Head of caudate nucleus (tissue), 42 donors: ENCODE measurements at regions not wholly inside any gene's neighbourhood (a gene's known extent, or its start where the extent isn't known, plus 50 kb on each side); places are given as distances from the start of the nearest gene placed in this dataset.
"Not testable (repeated sequence)": the region's sequence is repeated elsewhere in the genome, so short reads cannot be mapped to it uniquely, and the experiment has no call there.

Source experiments
- DNase-seq, 42 donors: peaks; one replicate each; pipeline versions ENCODE4 v3.0.0 to v3.0.0-alpha.2; 2020 to 2021; ENCODE audit warnings: mixed read lengths in 7 of 42
- intact Hi-C: fragments of 100-400 bp; cut with DNase I; formaldehyde crosslinking; loops from one replicate; pipeline ENCODE4 v1.15.0; 2022

DNA sequence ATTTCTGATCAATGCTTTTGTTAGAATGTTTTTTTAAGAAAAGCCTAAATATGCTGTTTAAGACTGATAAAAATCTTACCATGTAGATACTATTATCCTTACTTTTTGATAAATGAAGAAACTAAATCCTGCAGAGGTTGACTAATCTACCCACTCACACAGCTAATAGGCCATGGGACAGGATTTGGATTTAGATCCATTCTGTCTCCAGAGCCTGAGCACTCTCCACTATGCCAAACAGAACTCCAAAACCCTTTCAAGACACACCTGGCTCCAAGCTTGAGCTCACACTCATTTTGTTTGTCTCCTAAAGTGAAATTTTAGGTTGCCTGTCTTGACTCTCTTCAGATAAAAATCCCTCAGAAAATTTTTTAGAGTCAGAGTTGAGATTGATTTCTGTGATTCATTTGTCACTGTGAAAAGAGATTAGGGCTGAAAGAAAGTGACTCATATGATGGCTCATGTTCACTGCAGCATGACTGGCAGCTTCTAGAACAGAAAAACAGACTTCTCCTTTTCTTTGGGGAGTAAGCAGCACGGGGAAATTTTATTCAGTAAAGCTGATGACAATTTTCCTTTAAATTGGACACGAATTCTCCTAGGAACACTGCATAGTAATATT lies 132.3 kb upstream of the POT1 start:
- intact Hi-C loops: no loop called here
- DNase-seq: peak in 19 of 42 donors; percentile 12 to 63 (median 33)

DNA sequence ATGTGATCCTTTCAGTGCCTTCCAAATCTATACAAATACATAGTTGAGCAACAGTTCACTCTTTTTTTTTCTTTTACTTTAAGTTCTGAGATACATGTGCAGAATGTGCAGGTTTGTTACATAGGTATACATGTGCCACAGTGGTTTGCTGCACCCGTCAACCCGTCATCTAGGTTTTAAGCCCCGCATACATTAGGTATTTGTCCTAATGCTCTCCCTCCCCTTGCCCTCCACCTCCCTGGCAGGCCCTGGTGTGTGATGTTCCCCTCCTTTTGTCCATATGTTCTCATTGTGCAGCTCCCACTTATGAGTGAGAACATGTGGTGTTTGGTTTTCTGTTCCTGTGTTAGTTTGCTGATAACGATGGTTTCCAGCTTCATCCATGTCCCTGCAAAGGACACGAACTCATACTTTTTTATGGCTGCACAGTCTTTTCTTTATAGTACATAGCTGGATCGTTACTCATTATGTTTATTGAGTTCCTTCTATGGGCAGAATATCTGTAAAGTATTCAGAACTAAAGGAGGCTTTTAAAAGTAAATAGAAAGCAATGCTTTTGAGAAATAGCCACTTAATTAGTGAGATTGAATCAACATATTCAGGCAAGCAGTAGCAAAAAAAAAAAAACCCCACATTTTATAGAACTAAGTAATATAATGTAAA lies 131.6 kb upstream of the POT1 start:
- DNase-seq: peak in 1 of 42 donors; percentile 10
- intact Hi-C loops: not testable (repeated sequence)

DNA sequence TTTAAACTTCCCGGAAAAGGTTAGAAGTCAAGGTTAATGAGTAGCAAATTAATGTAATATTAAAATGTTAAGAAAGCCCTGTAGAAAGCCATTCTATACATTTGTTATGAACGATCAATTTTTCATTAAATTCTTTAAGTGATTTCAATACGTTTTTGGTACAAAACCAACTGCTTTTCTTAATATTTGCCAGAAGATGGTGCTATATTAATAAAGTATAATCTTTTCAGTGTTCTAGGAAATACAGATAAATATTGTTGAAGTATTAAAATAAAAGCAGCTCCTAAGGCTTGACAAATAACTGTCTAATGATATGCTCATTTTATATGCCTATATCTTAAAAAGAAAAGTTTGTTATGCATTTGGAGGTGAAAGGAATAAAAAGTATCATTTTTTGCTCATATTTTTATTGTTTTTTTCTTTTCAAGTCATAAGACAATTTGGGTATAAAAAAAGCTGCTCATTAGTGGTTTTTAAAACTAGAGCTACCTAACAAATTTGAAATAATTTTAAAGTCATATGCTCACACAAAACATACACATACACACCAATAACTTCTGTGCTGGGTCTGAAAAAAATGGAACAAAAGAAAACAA lies 130.3 kb upstream of the POT1 start:
- intact Hi-C loops: loop anchor here (10.0 kb wide), 1 partner anchor 605 kb away; no protein-coding TSS in a partner anchor
- no peak for DNase-seq

DNA sequence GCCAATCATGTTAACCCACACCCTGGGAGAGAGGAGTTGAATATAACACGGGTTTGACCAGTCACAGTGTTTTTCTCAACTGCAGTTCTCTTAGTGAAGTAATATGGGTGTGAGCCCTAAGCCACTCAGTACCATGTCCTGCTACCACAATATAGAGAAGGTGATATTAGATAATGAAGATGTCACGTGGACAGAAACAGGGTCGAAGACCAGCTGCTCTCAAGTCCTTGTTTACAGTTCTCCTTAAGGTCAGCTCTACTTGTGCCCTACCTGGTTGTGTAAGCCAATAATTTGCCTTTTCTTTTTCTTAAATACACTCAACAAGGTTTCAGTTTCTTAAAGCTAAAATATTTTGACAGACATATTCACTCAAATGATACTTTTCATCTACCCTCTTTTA lies 128.3 kb upstream of the POT1 start:
- DNase-seq: no peak
- intact Hi-C loops: loop anchor here (10.0 kb wide), 1 partner anchor 607 kb away; no protein-coding TSS in a partner anchor

DNA sequence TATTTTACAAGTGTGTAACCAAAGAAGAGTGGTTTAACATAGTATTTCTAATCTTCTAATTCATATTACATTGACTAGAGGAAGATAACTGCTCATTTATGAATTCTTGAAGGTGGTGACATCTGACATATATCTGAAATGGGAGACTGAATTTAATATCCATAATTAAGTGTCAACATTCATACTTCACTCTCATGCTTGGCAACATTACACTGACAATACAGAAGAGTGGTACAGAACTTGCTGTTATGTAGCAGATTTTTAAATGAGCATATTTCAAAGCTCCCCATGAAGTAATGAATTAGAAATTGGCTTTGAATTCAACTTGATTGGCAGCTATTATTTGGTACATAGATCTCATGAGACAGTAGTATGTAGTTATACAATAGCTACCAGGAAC lies 125.8 kb upstream of the POT1 start:
- no peak for DNase-seq
- intact Hi-C loops: loop anchor here (10.0 kb wide), 1 partner anchor 609 kb away; no protein-coding TSS in a partner anchor

DNA sequence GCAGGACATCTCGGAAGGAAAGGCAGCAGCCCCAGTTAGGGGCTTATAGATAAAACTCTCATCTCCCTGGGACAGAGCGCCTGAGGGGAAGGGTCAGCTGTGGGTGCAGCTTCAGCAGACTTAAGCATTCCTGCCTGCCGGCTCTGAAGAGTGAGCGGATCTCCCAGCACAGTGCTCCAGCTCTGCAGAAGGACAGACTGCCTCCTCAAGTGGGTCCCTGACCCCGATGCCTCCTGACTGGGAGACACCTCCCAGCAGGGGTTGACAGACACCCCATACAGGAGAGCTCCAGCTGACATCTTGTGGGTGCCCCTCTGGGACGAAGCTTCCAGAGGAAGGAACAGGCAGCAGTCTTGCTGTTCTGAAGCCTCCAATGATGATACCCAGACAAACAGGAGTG lies 117.1 kb upstream of the POT1 start:
- intact Hi-C loops: no loop called here
- no peak for DNase-seq

DNA sequence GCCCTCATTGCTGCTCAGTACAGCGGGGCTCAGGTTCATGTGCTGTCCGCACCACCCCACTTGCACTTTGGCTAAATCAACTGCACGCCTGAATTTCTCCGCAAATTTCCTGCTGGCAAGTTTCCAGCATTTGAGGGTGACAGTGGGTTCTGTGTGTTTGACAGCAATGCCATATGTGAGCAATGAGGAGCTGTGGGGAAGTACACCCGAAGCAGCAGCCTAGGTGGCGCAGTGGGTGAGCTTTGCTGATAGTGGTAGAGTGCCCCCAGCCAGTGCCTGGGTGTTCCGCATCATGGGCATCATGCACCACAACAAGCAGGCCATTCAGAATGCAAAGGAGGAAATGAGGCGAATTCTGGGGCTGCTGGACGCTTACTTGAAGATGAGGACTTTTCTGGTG lies 103.9 kb upstream of the POT1 start:
- no peak for DNase-seq
- intact Hi-C loops: no loop called here

DNA sequence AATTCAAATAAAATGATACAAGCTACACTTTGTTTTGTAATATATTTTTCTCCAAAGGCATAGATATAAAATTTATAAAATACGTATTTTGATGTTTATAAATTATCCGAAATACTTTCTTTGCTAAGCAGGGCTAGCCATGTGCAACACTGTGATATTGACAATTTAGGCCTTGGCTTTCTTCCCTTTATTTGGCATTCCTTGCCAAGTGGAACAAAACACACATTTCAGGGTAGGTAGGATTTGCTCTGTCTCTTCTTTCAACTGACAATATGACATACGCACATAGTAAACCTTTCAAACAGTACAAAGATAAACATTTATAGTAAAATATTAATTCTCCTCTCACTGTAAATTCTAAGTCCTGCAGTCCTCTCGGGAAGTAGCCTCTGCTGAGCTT lies 103.3 kb upstream of the POT1 start:
- intact Hi-C loops: no loop called here
- no peak for DNase-seq

DNA sequence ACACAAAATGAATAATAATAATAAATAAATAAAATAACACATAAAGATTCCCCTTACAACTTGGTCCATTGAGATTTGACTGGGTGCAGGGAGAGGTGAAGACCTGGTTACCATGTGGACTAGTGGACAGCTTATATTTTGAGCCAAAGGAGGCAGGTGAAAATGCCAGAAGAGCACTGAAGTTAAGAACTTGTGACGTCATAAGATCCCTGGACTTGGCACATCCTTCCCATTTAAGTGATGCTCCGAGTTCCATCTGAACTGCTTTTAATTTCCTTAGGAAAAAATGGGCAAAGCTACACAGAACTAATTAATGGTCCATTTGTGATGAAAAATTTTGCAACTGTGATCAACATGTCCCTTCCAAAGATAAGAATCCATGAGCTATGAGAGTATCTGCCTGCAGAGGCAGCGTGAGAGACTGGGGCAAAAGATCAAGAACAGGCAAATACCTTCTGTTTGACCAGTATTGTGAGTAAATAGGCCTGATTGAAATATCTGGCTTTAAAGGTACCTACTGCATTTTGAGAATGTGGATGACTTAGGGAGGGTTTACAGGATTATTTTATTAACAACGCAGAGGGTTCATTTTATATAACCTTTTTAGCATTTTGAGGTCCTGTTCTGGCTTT lies 101.2 kb upstream of the POT1 start:
- intact Hi-C loops: no loop called here
- DNase-seq: no peak

DNA sequence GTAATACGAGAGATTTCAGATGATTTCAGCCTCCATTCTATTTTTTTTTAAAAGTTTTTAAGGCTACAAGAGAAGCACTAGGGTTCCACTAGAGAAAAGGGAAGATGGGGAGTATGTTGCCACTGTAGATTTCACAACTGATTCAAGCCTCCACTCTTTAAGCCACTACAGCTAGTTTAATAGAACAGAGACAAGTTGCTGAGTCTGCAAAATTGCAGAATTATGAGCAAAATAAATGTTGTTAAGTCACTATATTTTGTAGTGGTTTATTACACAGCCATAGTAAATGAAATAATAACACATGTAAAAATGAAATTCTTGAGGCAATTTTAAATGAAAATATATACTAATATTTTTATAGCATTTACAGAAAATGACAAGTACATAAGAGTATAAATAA lies 96.0 kb upstream of the POT1 start:
- intact Hi-C loops: no loop called here
- DNase-seq: no peak

DNA sequence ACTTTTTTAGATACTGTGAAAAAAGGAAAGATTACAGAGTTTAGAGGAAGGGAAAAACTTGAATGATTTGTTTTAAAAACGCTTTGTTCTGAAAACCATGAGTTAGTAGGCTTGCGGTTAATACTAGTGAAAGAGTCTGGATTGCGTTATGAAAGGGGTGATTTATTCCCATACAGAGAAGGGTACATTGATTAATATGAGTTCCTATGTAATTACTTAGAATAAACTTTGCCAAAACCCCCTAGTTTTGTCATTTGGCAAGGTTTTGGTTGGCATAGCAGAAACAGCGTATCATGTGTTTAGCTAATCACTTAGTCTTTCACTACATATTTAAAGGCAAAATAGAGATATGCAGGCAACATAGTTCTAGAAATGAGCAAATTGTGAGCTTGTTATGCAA lies 91.2 kb upstream of the POT1 start:
- no peak for DNase-seq
- intact Hi-C loops: no loop called here

DNA sequence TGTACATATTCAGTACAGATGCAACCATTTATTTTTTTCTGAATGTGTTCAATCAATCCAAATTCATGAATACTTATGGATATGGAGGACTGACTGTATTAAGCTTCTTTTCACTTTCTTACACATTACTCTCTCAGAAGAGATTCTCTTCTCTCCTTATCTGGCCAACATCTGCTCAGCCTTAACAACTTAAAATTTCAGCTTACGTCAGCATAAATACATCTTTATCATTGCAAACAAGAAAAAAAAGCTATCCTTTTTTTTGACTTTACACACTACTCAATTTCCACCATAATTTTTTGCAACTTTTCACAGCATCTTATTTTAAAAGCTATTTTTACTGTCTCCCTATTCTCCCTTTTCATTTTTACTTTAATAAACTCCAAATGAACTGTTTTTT lies 80.9 kb upstream of the POT1 start:
- intact Hi-C loops: no loop called here

DNA sequence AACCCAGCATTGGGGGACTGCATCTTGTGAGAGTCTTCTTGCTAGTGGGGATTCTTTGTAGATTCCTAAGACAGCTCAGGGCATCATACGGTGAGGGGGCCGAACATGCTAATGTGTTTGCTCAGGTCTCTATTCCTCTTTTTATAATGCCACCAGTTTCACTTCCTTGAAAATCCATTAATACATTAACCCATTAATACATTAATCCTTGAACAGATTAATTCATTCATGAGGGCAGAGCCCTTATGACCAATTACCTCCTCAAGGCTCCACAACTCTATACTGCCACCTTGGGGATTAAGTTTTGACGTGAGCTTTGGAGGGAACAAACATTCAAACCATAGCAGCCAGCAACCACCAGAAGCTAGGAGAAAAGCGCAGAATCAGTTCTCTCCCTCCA lies 67.2 kb upstream of the POT1 start:
- intact Hi-C loops: no loop called here
- DNase-seq: no peak

More for the DNA sequence above, 80.9 kb upstream of the POT1 start:
- no peak for DNase-seq

DNA sequence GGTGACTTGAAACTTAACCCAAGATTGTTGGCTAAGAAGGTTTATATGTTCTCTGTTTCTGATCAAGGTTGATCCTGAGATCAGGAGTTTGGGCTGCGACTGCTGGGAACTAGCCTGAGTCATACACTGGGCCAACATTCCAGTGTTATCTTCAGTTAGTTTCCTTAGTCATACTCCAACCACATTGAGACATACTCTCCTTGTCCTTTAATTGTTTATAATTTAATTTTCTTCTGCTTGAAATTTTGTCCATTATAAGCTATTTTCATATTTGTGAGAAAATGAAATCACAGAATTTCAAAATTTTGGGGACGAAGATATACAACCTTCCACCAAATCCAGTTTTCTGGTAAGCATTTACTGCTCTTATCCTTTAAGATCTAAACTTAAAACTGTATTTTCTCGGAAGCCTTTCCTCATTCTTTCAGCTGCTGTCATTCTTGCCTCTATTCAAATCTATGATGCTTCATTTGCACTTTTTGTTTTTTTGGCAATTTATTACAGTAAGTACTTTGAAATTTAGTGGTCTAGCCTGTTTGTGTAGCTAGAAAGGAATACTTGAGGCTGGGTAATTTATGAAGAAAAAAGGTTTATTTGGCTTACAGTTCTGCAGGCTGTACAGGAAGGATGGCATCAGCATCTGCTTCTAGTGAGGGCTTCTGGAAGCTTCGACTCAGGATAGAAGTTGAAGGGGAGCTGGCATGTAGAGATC lies 63.4 kb upstream of the POT1 start:
- DNase-seq: no peak
- intact Hi-C loops: no loop called here

DNA sequence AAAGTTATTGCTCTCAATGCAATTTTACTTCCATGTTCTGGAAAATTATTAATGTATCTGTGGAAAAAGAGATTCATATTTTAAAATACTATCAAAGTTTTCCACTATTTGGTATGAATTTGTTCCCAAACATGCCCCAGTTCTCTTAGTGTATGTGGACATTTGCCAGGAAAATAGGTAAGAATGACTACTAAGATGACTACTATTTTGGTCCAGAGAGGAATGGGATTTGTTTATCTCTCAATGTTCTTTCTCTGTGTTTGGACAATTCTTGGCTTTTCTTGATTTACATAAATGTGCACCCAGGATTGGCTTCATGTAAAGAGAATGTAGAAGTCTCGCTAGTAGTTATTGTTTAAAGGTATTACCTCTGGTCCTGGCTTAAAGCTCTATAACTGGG lies 60.3 kb upstream of the POT1 start:
- intact Hi-C loops: no loop called here
- DNase-seq: no peak
